ENCODE measurements at regions not wholly inside any gene's neighbourhood (a gene's known extent, or its start where the extent isn't known, plus 50 kb on each side); places are given as distances from the start of the nearest gene placed in this dataset.
A peak's percentile ranks its signal among the peaks of the same experiment; 100 is the strongest.

DNA sequence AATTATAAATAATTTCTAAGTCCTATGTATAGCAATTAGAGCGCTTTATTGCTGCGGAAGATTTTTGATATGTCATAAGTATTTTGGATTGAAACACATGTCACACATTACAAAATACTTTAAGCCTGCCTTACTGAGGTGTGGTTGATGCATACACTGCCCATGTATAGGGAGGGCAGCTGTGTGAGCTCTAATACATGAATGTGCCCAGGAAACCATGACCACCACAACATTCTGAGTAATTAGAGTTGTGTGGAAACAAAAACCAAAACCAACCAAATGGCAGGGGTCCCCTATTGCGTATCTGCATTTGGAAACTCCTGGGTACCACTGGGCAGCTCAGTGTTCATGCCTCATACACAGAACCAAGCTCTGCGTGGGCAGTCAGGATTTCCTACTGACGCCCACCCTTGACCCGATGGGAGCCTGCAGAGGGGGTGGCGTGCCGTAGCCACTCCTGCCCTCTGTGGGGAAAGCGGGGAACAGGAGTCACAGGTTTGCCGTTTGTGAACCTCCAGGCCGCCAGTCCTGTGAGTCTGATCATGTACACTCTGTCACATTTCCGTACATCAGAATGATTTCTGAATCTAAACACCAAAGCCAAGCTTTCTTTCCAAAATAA lies 50.9 kb upstream of the PDE10A start:
- ChIA-PET POLR2A (no interaction called here), CTCF (interaction anchor here (0.6 kb wide), 1 partner anchor 133 kb away, joined by 3 read pairs; no protein-coding TSS in a partner anchor)
- Mint-ChIP-seq H3K9me3 (peaks cover 6% of the 10 kb centered on the region; the same call in 1 of the 2 replicates), H3K4me1 (peaks cover 7% of the 10 kb centered on the region), H3K4me3 (no peak overlapping the region), H3K27me3 (ENCODE audit: low read depth) (peaks cover 4% of the 10 kb centered on the region), H3K27ac (no peak overlapping the region), H3K36me3 (no peaks in the 10 kb centered on the region)
- DNase-seq (ENCODE audit: low spot score) (no peak), ATAC-seq (peak; percentile 57)
- TF ChIP-seq, protein P1, sequence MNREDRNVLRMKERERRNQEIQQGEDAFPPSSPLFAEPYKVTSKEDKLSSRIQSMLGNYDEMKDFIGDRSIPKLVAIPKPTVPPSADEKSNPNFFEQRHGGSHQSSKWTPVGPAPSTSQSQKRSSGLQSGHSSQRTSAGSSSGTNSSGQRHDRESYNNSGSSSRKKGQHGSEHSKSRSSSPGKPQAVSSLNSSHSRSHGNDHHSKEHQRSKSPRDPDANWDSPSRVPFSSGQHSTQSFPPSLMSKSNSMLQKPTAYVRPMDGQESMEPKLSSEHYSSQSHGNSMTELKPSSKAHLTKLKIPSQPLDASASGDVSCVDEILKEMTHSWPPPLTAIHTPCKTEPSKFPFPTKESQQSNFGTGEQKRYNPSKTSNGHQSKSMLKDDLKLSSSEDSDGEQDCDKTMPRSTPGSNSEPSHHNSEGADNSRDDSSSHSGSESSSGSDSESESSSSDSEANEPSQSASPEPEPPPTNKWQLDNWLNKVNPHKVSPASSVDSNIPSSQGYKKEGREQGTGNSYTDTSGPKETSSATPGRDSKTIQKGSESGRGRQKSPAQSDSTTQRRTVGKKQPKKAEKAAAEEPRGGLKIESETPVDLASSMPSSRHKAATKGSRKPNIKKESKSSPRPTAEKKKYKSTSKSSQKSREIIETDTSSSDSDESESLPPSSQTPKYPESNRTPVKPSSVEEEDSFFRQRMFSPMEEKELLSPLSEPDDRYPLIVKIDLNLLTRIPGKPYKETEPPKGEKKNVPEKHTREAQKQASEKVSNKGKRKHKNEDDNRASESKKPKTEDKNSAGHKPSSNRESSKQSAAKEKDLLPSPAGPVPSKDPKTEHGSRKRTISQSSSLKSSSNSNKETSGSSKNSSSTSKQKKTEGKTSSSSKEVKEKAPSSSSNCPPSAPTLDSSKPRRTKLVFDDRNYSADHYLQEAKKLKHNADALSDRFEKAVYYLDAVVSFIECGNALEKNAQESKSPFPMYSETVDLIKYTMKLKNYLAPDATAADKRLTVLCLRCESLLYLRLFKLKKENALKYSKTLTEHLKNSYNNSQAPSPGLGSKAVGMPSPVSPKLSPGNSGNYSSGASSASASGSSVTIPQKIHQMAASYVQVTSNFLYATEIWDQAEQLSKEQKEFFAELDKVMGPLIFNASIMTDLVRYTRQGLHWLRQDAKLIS (CRISPR knock-in tag; IDR thresholded peaks at IDR 0.05; ENCODE audit: borderline replicate concordance): no peak
- no peak for TF ChIP-seq RELA (CRISPR knock-in tag; IDR thresholded peaks at IDR 0.05; ENCODE audit: borderline replicate concordance)
- TF ChIP-seq CREM (CRISPR knock-in tag; IDR thresholded peaks at IDR 0.05): no peak
- TF ChIP-seq, protein P2, sequence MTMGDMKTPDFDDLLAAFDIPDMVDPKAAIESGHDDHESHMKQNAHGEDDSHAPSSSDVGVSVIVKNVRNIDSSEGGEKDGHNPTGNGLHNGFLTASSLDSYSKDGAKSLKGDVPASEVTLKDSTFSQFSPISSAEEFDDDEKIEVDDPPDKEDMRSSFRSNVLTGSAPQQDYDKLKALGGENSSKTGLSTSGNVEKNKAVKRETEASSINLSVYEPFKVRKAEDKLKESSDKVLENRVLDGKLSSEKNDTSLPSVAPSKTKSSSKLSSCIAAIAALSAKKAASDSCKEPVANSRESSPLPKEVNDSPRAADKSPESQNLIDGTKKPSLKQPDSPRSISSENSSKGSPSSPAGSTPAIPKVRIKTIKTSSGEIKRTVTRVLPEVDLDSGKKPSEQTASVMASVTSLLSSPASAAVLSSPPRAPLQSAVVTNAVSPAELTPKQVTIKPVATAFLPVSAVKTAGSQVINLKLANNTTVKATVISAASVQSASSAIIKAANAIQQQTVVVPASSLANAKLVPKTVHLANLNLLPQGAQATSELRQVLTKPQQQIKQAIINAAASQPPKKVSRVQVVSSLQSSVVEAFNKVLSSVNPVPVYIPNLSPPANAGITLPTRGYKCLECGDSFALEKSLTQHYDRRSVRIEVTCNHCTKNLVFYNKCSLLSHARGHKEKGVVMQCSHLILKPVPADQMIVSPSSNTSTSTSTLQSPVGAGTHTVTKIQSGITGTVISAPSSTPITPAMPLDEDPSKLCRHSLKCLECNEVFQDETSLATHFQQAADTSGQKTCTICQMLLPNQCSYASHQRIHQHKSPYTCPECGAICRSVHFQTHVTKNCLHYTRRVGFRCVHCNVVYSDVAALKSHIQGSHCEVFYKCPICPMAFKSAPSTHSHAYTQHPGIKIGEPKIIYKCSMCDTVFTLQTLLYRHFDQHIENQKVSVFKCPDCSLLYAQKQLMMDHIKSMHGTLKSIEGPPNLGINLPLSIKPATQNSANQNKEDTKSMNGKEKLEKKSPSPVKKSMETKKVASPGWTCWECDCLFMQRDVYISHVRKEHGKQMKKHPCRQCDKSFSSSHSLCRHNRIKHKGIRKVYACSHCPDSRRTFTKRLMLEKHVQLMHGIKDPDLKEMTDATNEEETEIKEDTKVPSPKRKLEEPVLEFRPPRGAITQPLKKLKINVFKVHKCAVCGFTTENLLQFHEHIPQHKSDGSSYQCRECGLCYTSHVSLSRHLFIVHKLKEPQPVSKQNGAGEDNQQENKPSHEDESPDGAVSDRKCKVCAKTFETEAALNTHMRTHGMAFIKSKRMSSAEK (CRISPR knock-in tag; IDR thresholded peaks at IDR 0.05; ENCODE audit: borderline replicate concordance): no peak
- TF ChIP-seq ZNF317 (CRISPR knock-in tag; IDR thresholded peaks at IDR 0.05; ENCODE audit: borderline replicate concordance, low read depth): no peak
- TF ChIP-seq, protein P3, sequence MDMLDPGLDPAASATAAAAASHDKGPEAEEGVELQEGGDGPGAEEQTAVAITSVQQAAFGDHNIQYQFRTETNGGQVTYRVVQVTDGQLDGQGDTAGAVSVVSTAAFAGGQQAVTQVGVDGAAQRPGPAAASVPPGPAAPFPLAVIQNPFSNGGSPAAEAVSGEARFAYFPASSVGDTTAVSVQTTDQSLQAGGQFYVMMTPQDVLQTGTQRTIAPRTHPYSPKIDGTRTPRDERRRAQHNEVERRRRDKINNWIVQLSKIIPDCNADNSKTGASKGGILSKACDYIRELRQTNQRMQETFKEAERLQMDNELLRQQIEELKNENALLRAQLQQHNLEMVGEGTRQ (CRISPR knock-in tag; IDR thresholded peaks at IDR 0.05): no peak
- no peak for TF ChIP-seq GTF2I (CRISPR knock-in tag; conservative IDR thresholded peaks at IDR 0.05)
- TF ChIP-seq NR2C2 (CRISPR knock-in tag; IDR thresholded peaks at IDR 0.05): no peak
- TF ChIP-seq ZNF671 (CRISPR knock-in tag; IDR thresholded peaks at IDR 0.05): no peak
- no peak for TF ChIP-seq ZNF121 (CRISPR knock-in tag; IDR thresholded peaks at IDR 0.05)
- TF ChIP-seq NFYB (CRISPR knock-in tag; conservative IDR thresholded peaks at IDR 0.05; ENCODE audit: low read depth): no peak
- TF ChIP-seq, protein P4, sequence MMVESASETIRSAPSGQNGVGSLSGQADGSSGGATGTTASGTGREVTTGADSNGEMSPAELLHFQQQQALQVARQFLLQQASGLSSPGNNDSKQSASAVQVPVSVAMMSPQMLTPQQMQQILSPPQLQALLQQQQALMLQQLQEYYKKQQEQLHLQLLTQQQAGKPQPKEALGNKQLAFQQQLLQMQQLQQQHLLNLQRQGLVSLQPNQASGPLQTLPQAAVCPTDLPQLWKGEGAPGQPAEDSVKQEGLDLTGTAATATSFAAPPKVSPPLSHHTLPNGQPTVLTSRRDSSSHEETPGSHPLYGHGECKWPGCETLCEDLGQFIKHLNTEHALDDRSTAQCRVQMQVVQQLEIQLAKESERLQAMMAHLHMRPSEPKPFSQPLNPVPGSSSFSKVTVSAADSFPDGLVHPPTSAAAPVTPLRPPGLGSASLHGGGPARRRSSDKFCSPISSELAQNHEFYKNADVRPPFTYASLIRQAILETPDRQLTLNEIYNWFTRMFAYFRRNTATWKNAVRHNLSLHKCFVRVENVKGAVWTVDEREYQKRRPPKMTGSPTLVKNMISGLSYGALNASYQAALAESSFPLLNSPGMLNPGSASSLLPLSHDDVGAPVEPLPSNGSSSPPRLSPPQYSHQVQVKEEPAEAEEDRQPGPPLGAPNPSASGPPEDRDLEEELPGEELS (CRISPR knock-in tag; IDR thresholded peaks at IDR 0.05): no peak
- TF ChIP-seq, protein P5, sequence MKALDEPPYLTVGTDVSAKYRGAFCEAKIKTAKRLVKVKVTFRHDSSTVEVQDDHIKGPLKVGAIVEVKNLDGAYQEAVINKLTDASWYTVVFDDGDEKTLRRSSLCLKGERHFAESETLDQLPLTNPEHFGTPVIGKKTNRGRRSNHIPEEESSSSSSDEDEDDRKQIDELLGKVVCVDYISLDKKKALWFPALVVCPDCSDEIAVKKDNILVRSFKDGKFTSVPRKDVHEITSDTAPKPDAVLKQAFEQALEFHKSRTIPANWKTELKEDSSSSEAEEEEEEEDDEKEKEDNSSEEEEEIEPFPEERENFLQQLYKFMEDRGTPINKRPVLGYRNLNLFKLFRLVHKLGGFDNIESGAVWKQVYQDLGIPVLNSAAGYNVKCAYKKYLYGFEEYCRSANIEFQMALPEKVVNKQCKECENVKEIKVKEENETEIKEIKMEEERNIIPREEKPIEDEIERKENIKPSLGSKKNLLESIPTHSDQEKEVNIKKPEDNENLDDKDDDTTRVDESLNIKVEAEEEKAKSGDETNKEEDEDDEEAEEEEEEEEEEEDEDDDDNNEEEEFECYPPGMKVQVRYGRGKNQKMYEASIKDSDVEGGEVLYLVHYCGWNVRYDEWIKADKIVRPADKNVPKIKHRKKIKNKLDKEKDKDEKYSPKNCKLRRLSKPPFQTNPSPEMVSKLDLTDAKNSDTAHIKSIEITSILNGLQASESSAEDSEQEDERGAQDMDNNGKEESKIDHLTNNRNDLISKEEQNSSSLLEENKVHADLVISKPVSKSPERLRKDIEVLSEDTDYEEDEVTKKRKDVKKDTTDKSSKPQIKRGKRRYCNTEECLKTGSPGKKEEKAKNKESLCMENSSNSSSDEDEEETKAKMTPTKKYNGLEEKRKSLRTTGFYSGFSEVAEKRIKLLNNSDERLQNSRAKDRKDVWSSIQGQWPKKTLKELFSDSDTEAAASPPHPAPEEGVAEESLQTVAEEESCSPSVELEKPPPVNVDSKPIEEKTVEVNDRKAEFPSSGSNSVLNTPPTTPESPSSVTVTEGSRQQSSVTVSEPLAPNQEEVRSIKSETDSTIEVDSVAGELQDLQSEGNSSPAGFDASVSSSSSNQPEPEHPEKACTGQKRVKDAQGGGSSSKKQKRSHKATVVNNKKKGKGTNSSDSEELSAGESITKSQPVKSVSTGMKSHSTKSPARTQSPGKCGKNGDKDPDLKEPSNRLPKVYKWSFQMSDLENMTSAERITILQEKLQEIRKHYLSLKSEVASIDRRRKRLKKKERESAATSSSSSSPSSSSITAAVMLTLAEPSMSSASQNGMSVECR (CRISPR knock-in tag; IDR thresholded peaks at IDR 0.05; ENCODE audit: borderline replicate concordance): no peak
